ENCODE measurements at regions not wholly inside any gene's neighbourhood (a gene's known extent, or its start where the extent isn't known, plus 50 kb on each side); places are given as distances from the start of the nearest gene placed in this dataset.

DNA sequence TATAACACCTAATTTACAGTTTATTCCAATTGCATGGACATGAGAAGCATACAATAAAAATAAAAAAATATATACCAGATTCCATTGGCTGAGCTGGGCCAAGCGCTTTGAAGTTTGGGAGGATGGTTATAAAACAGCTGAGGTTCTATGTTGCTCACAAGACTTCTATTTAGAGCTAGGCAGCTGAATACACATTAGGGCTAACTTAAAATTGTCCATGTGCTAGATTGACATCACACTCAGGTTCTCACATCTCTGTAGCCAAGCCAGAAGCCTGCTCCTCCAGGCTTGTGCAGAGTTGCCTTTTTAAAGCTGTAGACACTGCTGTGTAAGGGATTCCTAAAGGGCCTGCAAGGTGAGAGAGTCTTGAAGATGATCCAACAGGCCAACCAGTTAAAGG is 871.1 kb upstream of the FANCL start:
- no peaks in the 10 kb centered on the region for H4K20me1 ChIP-seq (ENCODE audit: insufficient read depth, low read length)
- no peaks in the 10 kb centered on the region for H3K27me3 ChIP-seq (replicated peaks; ENCODE audit: insufficient read depth, low read length)
- H3F3A ChIP-seq (ENCODE audit: insufficient read depth, low read length): no peaks in the 10 kb centered on the region
- TF ChIP-seq EZH2 (optimal IDR thresholded peaks at IDR 0.05; ENCODE audit: low read depth, low read length): no peak
- TF ChIP-seq CTCF (IDR thresholded peaks at IDR 0.05; ENCODE audit: low read length): no peak
- TF ChIP-seq EZH2phosphoT487 (IDR thresholded peaks at IDR 0.05; ENCODE audit: low read length): no peak
- no peak overlapping the region for H3K9ac ChIP-seq (ENCODE audit: low read length)
- H3K36me3 ChIP-seq (replicated peaks; ENCODE audit: insufficient read depth, low read length): no peaks in the 10 kb centered on the region
- no peak overlapping the region for H3K4me2 ChIP-seq (ENCODE audit: low read depth, low read length)
- DNase-seq: no peak
- H3K79me2 ChIP-seq (ENCODE audit: low read length): no peaks in the 10 kb centered on the region
- no peaks in the 10 kb centered on the region for H3K9me3 ChIP-seq (replicated peaks; ENCODE audit: insufficient read depth, low read length)
- H2AFZ ChIP-seq (ENCODE audit: low read length): no peak overlapping the region
- H3K4me3 ChIP-seq (ENCODE audit: low read length): no peak overlapping the region
- no peaks in the 10 kb centered on the region for H3K4me1 ChIP-seq (ENCODE audit: low read length)
- H3K27ac ChIP-seq (ENCODE audit: low read length): no peak overlapping the region
- H3K9me2 ChIP-seq (replicated peaks; ENCODE audit: insufficient read depth, low read length): no peaks in the 10 kb centered on the region

- no peaks in the 10 kb centered on the region for H3K36me3 ChIP-seq (replicated peaks; ENCODE audit: insufficient read depth, low read length)
- no peak overlapping the region for H3K27ac ChIP-seq (ENCODE audit: low read length)
- H3K4me2 ChIP-seq (ENCODE audit: low read depth, low read length): no peak overlapping the region
- H3K9ac ChIP-seq (ENCODE audit: low read length): no peak overlapping the region
- H4K20me1 ChIP-seq (ENCODE audit: insufficient read depth, low read length): no peaks in the 10 kb centered on the region
- H3K79me2 ChIP-seq (ENCODE audit: low read length): no peaks in the 10 kb centered on the region
- H2AFZ ChIP-seq (ENCODE audit: low read length): no peak overlapping the region
- no peak for DNase-seq
- H3K4me3 ChIP-seq (ENCODE audit: low read length): no peak overlapping the region
- H3K27me3 ChIP-seq (replicated peaks; ENCODE audit: insufficient read depth, low read length): no peaks in the 10 kb centered on the region
- no peaks in the 10 kb centered on the region for H3F3A ChIP-seq (ENCODE audit: insufficient read depth, low read length)
- H3K4me1 ChIP-seq (ENCODE audit: low read length): no peaks in the 10 kb centered on the region
- no peaks in the 10 kb centered on the region for H3K9me3 ChIP-seq (replicated peaks; ENCODE audit: insufficient read depth, low read length)
- TF ChIP-seq EZH2 (optimal IDR thresholded peaks at IDR 0.05; ENCODE audit: low read depth, low read length) (no peak), EZH2phosphoT487 (IDR thresholded peaks at IDR 0.05; ENCODE audit: low read length) (no peak), CTCF (IDR thresholded peaks at IDR 0.05; ENCODE audit: low read length) (no peak)
- H3K9me2 ChIP-seq (replicated peaks; ENCODE audit: insufficient read depth, low read length): no peaks in the 10 kb centered on the region
These were observed 855.8 kb upstream of the FANCL start for GRCh38 chr2:59096973-59097372.

GRCh38 chr2:59093571-59093970 is 852.4 kb upstream of the FANCL start:
- Histone ChIP-seq H3K9ac (ENCODE audit: low read length) (no peak overlapping the region), H4K20me1 (ENCODE audit: insufficient read depth, low read length) (no peaks in the 10 kb centered on the region), H3K27ac (ENCODE audit: low read length) (no peak overlapping the region), H3K9me3 (replicated peaks; ENCODE audit: insufficient read depth, low read length) (no peaks in the 10 kb centered on the region), H3K4me3 (ENCODE audit: low read length) (no peak overlapping the region), H3K79me2 (ENCODE audit: low read length) (no peaks in the 10 kb centered on the region), H3K9me2 (replicated peaks; ENCODE audit: insufficient read depth, low read length) (no peaks in the 10 kb centered on the region), H3F3A (ENCODE audit: insufficient read depth, low read length) (no peaks in the 10 kb centered on the region), H3K27me3 (replicated peaks; ENCODE audit: insufficient read depth, low read length) (no peaks in the 10 kb centered on the region), H3K4me1 (ENCODE audit: low read length) (no peaks in the 10 kb centered on the region), H3K4me2 (ENCODE audit: low read depth, low read length) (no peak overlapping the region), H2AFZ (ENCODE audit: low read length) (no peak overlapping the region), H3K36me3 (replicated peaks; ENCODE audit: insufficient read depth, low read length) (no peaks in the 10 kb centered on the region)
- TF ChIP-seq EZH2phosphoT487 (IDR thresholded peaks at IDR 0.05; ENCODE audit: low read length): no peak
- no peak for TF ChIP-seq CTCF (IDR thresholded peaks at IDR 0.05; ENCODE audit: low read length)
- TF ChIP-seq EZH2 (optimal IDR thresholded peaks at IDR 0.05; ENCODE audit: low read depth, low read length): no peak
- no peak for DNase-seq

Data from MM.1S (cell line).